Fibroblast of pulmonary artery (primary cell): ENCODE measurements at regions not wholly inside any gene's neighbourhood (a gene's known extent, or its start where the extent isn't known, plus 50 kb on each side); places are given as distances from the start of the nearest gene placed in this dataset.
A peak's percentile ranks its signal among the peaks of the same experiment; 100 is the strongest.

Experiments used
- DNase-seq: peaks from one replicate; pipeline ENCODE4 v3.0.0-alpha.2; 2010; ENCODE audit warnings: low read depth
- H3K4me3 ChIP-seq: replicated peaks from 2 replicates; pipeline ENCODE4 v1.5.1; 2011; ENCODE audit warnings: low read depth, mild to moderate bottlenecking, control low read depth, low read length, moderate library complexity
- TF ChIP-seq, protein P1 (sequence below): IDR thresholded peaks from 2 replicates; pipeline ENCODE4 v1.5.1; 2011; ENCODE audit warnings: mild to moderate bottlenecking, control low read depth, low read length, inconsistent platforms; ENCODE audit errors: missing control alignments

GRCh38 chr6:37551002-37551401 is 51.3 kb upstream of the CCDC167 start:
- TF ChIP-seq, protein P1, sequence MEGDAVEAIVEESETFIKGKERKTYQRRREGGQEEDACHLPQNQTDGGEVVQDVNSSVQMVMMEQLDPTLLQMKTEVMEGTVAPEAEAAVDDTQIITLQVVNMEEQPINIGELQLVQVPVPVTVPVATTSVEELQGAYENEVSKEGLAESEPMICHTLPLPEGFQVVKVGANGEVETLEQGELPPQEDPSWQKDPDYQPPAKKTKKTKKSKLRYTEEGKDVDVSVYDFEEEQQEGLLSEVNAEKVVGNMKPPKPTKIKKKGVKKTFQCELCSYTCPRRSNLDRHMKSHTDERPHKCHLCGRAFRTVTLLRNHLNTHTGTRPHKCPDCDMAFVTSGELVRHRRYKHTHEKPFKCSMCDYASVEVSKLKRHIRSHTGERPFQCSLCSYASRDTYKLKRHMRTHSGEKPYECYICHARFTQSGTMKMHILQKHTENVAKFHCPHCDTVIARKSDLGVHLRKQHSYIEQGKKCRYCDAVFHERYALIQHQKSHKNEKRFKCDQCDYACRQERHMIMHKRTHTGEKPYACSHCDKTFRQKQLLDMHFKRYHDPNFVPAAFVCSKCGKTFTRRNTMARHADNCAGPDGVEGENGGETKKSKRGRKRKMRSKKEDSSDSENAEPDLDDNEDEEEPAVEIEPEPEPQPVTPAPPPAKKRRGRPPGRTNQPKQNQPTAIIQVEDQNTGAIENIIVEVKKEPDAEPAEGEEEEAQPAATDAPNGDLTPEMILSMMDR = no peak
- no peak overlapping the region for H3K4me3 ChIP-seq
- DNase-seq = no peak

DNA sequence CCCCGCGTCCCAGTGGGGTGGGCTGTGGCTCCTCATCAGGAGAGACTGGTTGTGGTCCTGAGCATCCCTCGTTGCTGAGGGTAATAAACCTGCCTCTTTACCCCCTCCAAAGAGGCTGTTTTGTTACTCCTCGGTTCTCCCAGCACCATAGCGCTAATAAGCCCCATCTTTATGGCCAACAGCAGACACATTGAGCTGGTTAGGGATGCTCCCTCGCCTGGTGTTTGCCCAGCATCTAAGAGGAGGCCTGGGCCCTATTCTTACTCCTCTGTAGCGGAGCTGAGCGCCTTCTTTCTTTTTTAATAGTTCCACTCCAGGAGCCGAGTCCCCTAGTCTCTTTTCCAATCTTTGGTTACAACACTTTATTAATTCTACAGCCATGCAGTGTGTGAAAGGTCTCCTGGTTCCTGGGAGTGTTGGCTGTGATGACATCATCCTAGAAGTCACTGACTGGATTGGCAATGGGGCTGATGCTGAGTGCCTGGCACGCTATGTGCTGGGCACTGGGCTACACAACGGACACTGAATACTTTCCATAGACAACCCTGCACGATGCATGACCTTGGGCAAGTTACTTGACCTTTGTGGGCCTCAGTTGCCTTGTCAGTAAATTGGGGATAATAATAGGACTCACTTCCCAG is 50.6 kb upstream of the CCDC167 start:
- DNase-seq = peak; percentile 37
- H3K4me3 ChIP-seq = no peak overlapping the region
- TF ChIP-seq, protein P1 = no peak

DNA sequence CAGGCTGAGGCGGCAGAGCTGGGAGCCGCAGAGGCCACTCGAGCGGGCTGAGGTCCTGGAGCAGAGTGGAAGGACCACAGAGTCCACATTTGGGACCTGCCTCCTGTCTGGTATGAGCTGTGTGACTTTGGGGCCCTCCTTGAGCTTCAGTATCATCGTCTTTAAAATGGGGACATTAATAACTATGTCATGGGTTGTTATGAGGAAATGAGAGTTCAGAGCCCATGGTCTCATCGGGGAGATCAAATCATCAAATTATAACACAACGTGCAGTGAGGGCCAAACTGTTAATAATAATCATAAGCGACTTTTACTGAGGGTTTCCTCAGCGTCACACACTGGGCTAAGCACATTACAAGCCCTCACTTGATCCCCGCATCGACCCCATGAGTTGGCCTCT is 49.9 kb upstream of the CCDC167 start:
- DNase-seq = no peak
- TF ChIP-seq, protein P1 = no peak
- no peak overlapping the region for H3K4me3 ChIP-seq
